ENCODE measurements at regions not wholly inside any gene's neighbourhood (a gene's known extent, or its start where the extent isn't known, plus 50 kb on each side); places are given as distances from the start of the nearest gene placed in this dataset.

DNA sequence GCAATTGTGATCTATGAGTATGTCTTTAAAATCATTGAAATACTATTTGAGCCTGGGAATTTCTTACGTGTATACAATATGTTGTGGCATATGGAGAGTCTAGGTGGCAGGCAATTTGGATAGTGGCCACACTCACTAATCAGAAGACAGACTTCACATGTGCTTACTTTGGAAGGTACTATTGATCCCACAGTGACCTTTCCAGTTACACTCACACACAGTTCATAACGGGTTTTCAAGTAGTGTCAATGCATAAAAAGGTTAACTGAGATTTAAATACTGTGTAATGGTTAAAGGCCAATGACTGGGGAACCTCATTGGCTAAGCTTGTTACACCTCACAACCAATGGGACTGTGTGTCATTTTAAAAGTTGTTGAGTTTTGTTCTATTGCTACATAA lies 783.2 kb downstream of the RPA4 start:
- DNase-seq (ENCODE audit: low read depth): no peak
- TF ChIP-seq, protein P1, sequence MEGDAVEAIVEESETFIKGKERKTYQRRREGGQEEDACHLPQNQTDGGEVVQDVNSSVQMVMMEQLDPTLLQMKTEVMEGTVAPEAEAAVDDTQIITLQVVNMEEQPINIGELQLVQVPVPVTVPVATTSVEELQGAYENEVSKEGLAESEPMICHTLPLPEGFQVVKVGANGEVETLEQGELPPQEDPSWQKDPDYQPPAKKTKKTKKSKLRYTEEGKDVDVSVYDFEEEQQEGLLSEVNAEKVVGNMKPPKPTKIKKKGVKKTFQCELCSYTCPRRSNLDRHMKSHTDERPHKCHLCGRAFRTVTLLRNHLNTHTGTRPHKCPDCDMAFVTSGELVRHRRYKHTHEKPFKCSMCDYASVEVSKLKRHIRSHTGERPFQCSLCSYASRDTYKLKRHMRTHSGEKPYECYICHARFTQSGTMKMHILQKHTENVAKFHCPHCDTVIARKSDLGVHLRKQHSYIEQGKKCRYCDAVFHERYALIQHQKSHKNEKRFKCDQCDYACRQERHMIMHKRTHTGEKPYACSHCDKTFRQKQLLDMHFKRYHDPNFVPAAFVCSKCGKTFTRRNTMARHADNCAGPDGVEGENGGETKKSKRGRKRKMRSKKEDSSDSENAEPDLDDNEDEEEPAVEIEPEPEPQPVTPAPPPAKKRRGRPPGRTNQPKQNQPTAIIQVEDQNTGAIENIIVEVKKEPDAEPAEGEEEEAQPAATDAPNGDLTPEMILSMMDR (IDR thresholded peaks at IDR 0.05; ENCODE audit: low read length, missing control alignments): no peak
- no peak overlapping the region for H3K4me3 ChIP-seq (replicated peaks; ENCODE audit: low read depth, low read length)

DNA sequence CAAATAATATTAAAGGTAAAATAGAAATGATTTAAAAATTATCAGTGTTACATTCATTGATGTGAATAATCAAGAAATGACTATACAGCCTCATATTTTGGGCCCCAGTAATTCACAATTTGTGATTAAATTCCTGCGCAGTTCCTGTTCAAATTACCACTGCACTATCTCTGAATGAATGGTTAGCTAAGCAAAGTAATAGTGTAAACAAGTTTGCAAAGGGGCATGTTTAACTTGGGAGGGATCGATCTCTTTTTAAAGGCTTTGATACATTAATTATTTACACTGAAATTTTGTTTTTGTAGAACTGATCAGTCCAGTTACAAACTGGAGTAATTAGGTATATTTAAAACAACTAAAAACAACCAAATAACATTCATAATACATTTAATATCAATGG lies 784.4 kb downstream of the RPA4 start:
- no peak overlapping the region for H3K4me3 ChIP-seq (replicated peaks; ENCODE audit: low read depth, low read length)
- TF ChIP-seq, protein P1 (IDR thresholded peaks at IDR 0.05; ENCODE audit: low read length, missing control alignments): no peak
- DNase-seq (ENCODE audit: low read depth): no peak

DNA sequence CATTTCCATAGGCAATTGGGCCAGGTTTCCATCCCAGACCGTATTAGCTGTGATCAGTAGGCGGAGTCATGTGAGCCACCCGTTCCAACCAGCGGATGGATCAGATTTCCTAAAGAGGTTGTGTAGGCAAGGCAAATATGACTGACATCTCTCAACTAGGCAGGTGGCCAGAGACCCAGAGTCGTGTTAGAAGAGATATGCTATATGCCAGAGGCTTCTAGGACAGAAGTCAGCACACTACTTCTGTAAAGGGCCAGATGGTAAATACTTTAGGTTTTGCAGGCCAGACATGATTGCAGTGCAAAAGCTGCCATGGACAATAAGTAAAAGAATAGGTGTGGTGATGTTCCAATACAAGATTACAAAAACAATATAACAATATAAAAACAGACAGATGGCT lies 788.4 kb downstream of the RPA4 start:
- TF ChIP-seq, protein P1 (IDR thresholded peaks at IDR 0.05; ENCODE audit: low read length, missing control alignments): no peak
- H3K4me3 ChIP-seq (replicated peaks; ENCODE audit: low read depth, low read length): no peak overlapping the region
- no peak for DNase-seq (ENCODE audit: low read depth)

DNA sequence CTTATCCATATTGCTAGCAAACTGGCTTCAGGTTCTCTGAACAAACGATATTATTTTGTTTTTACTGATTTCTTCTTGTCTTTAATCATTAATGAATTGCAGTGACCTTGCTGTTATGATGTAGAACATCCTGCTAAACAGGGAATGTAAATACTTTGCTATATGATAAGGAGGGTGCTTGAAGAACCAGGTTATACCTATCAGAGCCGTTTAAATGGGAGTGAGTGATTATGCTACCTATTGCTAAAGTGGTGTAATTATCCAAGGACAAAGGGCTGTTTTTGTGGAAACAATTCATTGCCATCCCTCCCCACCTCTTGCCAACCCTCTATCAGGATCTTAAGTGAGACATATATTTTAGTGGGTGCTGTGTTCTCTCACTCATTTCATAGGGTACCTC lies 788.9 kb downstream of the RPA4 start:
- no peak for DNase-seq (ENCODE audit: low read depth)
- H3K4me3 ChIP-seq (replicated peaks; ENCODE audit: low read depth, low read length): no peak overlapping the region
- TF ChIP-seq, protein P1 (IDR thresholded peaks at IDR 0.05; ENCODE audit: low read length, missing control alignments): no peak

DNA sequence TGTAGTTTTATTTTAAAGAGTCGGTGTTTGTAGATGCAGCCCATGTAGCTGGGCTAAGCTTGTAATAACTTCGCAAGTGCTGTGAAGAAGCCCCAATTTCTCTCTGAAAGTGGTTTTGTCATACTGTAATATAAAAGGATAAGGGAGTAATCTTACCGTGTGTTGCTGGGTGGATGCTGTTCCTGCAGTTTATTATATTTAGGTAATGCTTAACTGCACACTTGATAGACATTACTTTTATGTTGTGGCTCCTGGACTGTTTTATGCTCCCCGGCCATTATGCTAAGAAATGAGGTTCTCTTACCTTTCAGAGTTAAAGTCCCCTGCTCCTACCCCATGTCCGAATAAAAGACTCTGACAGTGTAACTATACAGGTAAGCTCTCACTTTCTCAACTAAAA lies 789.4 kb downstream of the RPA4 start:
- no peak for DNase-seq (ENCODE audit: low read depth)

GRCh38 chrX:97682991-97683840 lies 799.5 kb downstream of the RPA4 start:
- H3K4me3 ChIP-seq (replicated peaks; ENCODE audit: low read depth, low read length): no peak overlapping the region
- TF ChIP-seq, protein P1 (IDR thresholded peaks at IDR 0.05; ENCODE audit: low read length, missing control alignments): no peak
- DNase-seq (ENCODE audit: low read depth): no peak

More for the DNA sequence above, 789.4 kb downstream of the RPA4 start:
- H3K4me3 ChIP-seq (replicated peaks; ENCODE audit: low read depth, low read length): no peak overlapping the region
- TF ChIP-seq, protein P1 (IDR thresholded peaks at IDR 0.05; ENCODE audit: low read length, missing control alignments): no peak

DNA sequence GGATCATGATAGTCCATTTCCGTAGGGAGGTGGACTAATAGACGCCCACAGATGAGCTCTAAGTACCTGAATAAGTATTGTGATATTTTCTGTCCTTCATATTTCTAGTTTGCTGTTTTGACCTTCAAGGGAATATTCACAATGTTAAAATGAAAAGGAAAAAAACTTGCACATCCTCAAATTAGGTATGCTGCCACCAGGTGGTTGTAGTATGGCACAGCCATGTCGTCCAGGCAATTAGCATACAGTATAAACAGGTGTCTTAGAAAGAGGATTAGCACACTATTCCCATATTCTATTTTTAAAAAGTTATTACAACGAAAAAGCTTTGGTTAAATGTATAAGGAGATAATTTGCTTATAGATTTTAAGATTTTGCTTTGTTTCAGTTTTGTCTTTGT lies 802.0 kb downstream of the RPA4 start:
- peak; percentile 49 for DNase-seq (ENCODE audit: low read depth)
- TF ChIP-seq, protein P1 (IDR thresholded peaks at IDR 0.05; ENCODE audit: low read length, missing control alignments): peak; percentile 63
- no peak overlapping the region for H3K4me3 ChIP-seq (replicated peaks; ENCODE audit: low read depth, low read length)

Measured in fibroblast of pulmonary artery (primary cell).